Gastrocnemius medialis (tissue), 4 donors: ENCODE measurements at regions not wholly inside any gene's neighbourhood (a gene's known extent, or its start where the extent isn't known, plus 50 kb on each side); places are given as distances from the start of the nearest gene placed in this dataset.

Experiments used
- CTCF ChIP-seq, 5 experiments: fragments of 450-650 bp in 3 of 5; fragments of 200-600 bp in 2 of 5; sonication (generic) in 2 of 5; IDR thresholded peaks in 4 of 5; conservative IDR thresholded peaks in 1 of 5; 1 replicate in 4 of 5; 2 replicates in 1 of 5; pipeline ENCODE4 v1.5.1; 2016 to 2019; ENCODE audit warnings: antibody characterized with exemption in 5 of 5, mild to moderate bottlenecking in 3 of 5, moderate library complexity in 3 of 5
- POLR2A ChIP-seq, 2 donors: fragments of 450-650 bp; IDR thresholded peaks; one replicate each; pipeline ENCODE4 v1.6.1; 2017; ENCODE audit warnings: antibody characterized with exemption in 2 of 2, mild to moderate bottlenecking in 2 of 2, moderate library complexity in 2 of 2

GRCh38 chr4:25513814-25514213 is 136.8 kb downstream of the ANAPC4 start:
- TF ChIP-seq CTCF (IDR thresholded peaks at IDR 0.05 in 4 of 5, conservative IDR thresholded peaks at IDR 0.05 in 1 of 5) (no peak), POLR2A (IDR thresholded peaks at IDR 0.05) (no peak)
